ENCODE measurements at regions not wholly inside any gene's neighbourhood (a gene's known extent, or its start where the extent isn't known, plus 50 kb on each side); places are given as distances from the start of the nearest gene placed in this dataset.

GRCh38 chr1:14136152-14136763 lies 436.3 kb downstream of the PRDM2 start:
- no peak for DNase-seq (ENCODE audit: low spot score)

GRCh38 chr1:14136881-14137280 lies 436.9 kb downstream of the PRDM2 start:
- no peak for DNase-seq (ENCODE audit: low spot score)

- no peak for DNase-seq (ENCODE audit: low spot score)
Measured at GRCh38 chr1:14137411-14138134, 437.6 kb downstream of the PRDM2 start.

GRCh38 chr1:14138135-14138506 lies 438.1 kb downstream of the PRDM2 start:
- no peak for DNase-seq (ENCODE audit: low spot score)

- DNase-seq (ENCODE audit: low spot score) = no peak
Measured at GRCh38 chr1:14138687-14139086, 438.7 kb downstream of the PRDM2 start.

GRCh38 chr1:14140831-14141401 lies 440.9 kb downstream of the PRDM2 start:
- no peak for DNase-seq (ENCODE audit: low spot score)

- no peak for DNase-seq (ENCODE audit: low spot score)
Measured at GRCh38 chr1:14141656-14142055, 441.7 kb downstream of the PRDM2 start.

- DNase-seq (ENCODE audit: low spot score) = no peak
Measured at GRCh38 chr1:14142397-14143100, 442.6 kb downstream of the PRDM2 start.

GRCh38 chr1:14143777-14144176 lies 443.8 kb downstream of the PRDM2 start:
- DNase-seq (ENCODE audit: low spot score) = no peak

- DNase-seq (ENCODE audit: low spot score) = peak; percentile 31
Measured at GRCh38 chr1:14148526-14148925, 448.5 kb downstream of the PRDM2 start.

GRCh38 chr1:14149431-14149830 lies 449.1 kb upstream of the KAZN start:
- DNase-seq (ENCODE audit: low spot score) = peak; percentile 57

GRCh38 chr1:14156543-14156942 lies 441.9 kb upstream of the KAZN start:
- no peak for DNase-seq (ENCODE audit: low spot score)

GRCh38 chr1:14160781-14161180 lies 437.7 kb upstream of the KAZN start:
- DNase-seq (ENCODE audit: low spot score) = no peak

GRCh38 chr1:14163246-14163645 lies 435.2 kb upstream of the KAZN start:
- no peak for DNase-seq (ENCODE audit: low spot score)

- DNase-seq (ENCODE audit: low spot score) = no peak
Measured at GRCh38 chr1:14165371-14165801, 433.1 kb upstream of the KAZN start.

GRCh38 chr1:14167884-14168283 lies 430.6 kb upstream of the KAZN start:
- no peak for DNase-seq (ENCODE audit: low spot score)

- no peak for DNase-seq (ENCODE audit: low spot score)
Measured at GRCh38 chr1:14168326-14169063, 430.0 kb upstream of the KAZN start.

GRCh38 chr1:14173598-14173997 lies 424.9 kb upstream of the KAZN start:
- no peak for DNase-seq (ENCODE audit: low spot score)

- DNase-seq (ENCODE audit: low spot score) = peak; percentile 9
Measured at GRCh38 chr1:14177866-14178265, 420.6 kb upstream of the KAZN start.

- DNase-seq (ENCODE audit: low spot score) = no peak
Measured at GRCh38 chr1:14180738-14181137, 417.7 kb upstream of the KAZN start.

- DNase-seq (ENCODE audit: low spot score) = no peak
Measured at GRCh38 chr1:14181191-14181795, 417.2 kb upstream of the KAZN start.
